Kidney (tissue), 13 donors: ENCODE measurements at regions not wholly inside any gene's neighbourhood (a gene's known extent, or its start where the extent isn't known, plus 50 kb on each side); places are given as distances from the start of the nearest gene placed in this dataset.

ENCODE experiments used
- DNase-seq, 5 donors: peaks; one replicate each; pipeline ENCODE4 v3.0.0-alpha.2; 2013 to 2020
- FAIRE-seq: peaks from 2 replicates; lab custom pipeline; 2012; peaks lifted over from hg19 to GRCh38; lab: Jason Lieb, UNC
- H3K27ac ChIP-seq, 2 donors: one replicate each; pipeline ENCODE4 v1.7.0; 2013; ENCODE audit warnings: low read depth in 2 of 2, low read length in 2 of 2, inconsistent platforms in 1 of 2
- H3K27me3 ChIP-seq: one replicate; pipeline ENCODE4 v1.7.1; 2013; ENCODE audit warnings: low read length, inconsistent platforms; ENCODE audit not compliant: control insufficient read depth, insufficient read depth
- H3K36me3 ChIP-seq, 3 donors: one replicate each; pipeline versions ENCODE4 v1.7.0 to v1.7.1; 2013; ENCODE audit warnings: low read length in 3 of 3, control low read depth in 1 of 3, inconsistent platforms in 1 of 3; ENCODE audit not compliant: insufficient read depth in 3 of 3, control insufficient read depth in 2 of 3
- H3K4me1 ChIP-seq, 3 donors: one replicate each; pipeline versions ENCODE4 v1.7.0 to v1.7.1; 2013; ENCODE audit warnings: low read length in 3 of 3, inconsistent platforms in 1 of 3, low read depth in 1 of 3; ENCODE audit not compliant: control insufficient read depth in 2 of 3, insufficient read depth in 2 of 3
- H3K4me3 ChIP-seq, 3 donors: one replicate each; pipeline versions ENCODE4 v1.7.0 to v1.8.1; 2013; ENCODE audit warnings: low read length in 3 of 3, control low read depth in 1 of 3, inconsistent platforms in 1 of 3
- H3K9ac ChIP-seq, 3 donors: one replicate each; pipeline versions ENCODE4 v1.7.0 to v1.7.1; 2013; ENCODE audit warnings: low read length in 3 of 3, control low read depth in 1 of 3, inconsistent platforms in 1 of 3
- H3K9me3 ChIP-seq, 3 donors: one replicate each; pipeline versions ENCODE4 v1.7.0 to v1.7.1; 2013; ENCODE audit warnings: low read length in 3 of 3, control low read depth in 1 of 3, inconsistent platforms in 1 of 3; ENCODE audit not compliant: control insufficient read depth in 2 of 3, insufficient read depth in 1 of 3
- intact Hi-C: fragments of 100-400 bp; cut with DNase I; formaldehyde crosslinking; loops from one replicate; pipeline ENCODE4 v1.11.1; 2022
- TF ChIP-seq, protein P1 (sequence below): IDR thresholded peaks from 3 replicates; pipeline ENCODE4 v1.5.1; 2012; ENCODE audit warnings: mild to moderate bottlenecking, moderate library complexity, borderline replicate concordance; ENCODE audit not compliant: insufficient read depth; ENCODE audit errors: extremely low read depth
- donor health status: control.
- donor health status: control.
- donor health status: control.
- donor health status: control.
- donor health status: control.
- donor health status: DM: yes; HTN: yes; CAD: no.
- donor health status: Normal renal cell carcinoma (clear cell type).

DNA sequence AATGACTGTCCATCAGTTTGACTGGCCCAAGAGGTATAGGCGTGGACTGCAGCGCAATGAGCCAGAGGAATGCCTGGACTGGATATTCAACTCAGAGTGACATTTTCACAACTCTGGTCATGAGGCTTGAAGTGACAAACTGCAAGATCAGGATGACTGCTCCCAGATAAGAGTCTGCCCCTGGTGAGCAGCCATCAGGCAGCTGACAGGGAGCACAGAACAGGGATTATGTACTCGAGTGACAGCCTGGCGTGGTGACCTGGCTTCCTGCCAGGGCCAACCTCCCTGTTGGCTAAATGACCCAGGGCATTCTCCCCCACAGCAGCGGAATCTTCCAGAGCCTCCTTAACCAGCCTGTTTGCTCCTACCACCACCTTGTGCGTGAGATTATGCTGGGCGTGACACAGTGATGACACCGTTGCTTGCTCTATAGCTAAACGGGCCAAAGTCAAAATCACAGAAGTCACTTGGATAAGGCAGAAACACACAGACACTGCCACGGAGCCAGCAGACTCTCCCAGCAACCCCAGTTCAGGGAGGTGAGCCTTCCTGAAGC, 209.1 kb upstream of the JARID2 start:
- Histone ChIP-seq H3K9me3 (no peaks in the 10 kb centered on the region), H3K27ac (no peak overlapping the region), H3K9ac (peak overlapping the region in 1 of 3 donors; percentile 26), H3K27me3 (no peaks in the 10 kb centered on the region), H3K4me3 (peak overlapping the region in 1 of 3 donors; percentile 35), H3K4me1 (no peaks in the 10 kb centered on the region), H3K36me3 (no peaks in the 10 kb centered on the region)
- intact Hi-C loops: no loop called here
- peak in 4 of 5 donors; percentile 88 to 93 (median 90) for DNase-seq
- no peak for FAIRE-seq
- TF ChIP-seq, protein P1, sequence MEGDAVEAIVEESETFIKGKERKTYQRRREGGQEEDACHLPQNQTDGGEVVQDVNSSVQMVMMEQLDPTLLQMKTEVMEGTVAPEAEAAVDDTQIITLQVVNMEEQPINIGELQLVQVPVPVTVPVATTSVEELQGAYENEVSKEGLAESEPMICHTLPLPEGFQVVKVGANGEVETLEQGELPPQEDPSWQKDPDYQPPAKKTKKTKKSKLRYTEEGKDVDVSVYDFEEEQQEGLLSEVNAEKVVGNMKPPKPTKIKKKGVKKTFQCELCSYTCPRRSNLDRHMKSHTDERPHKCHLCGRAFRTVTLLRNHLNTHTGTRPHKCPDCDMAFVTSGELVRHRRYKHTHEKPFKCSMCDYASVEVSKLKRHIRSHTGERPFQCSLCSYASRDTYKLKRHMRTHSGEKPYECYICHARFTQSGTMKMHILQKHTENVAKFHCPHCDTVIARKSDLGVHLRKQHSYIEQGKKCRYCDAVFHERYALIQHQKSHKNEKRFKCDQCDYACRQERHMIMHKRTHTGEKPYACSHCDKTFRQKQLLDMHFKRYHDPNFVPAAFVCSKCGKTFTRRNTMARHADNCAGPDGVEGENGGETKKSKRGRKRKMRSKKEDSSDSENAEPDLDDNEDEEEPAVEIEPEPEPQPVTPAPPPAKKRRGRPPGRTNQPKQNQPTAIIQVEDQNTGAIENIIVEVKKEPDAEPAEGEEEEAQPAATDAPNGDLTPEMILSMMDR: no peak

DNA sequence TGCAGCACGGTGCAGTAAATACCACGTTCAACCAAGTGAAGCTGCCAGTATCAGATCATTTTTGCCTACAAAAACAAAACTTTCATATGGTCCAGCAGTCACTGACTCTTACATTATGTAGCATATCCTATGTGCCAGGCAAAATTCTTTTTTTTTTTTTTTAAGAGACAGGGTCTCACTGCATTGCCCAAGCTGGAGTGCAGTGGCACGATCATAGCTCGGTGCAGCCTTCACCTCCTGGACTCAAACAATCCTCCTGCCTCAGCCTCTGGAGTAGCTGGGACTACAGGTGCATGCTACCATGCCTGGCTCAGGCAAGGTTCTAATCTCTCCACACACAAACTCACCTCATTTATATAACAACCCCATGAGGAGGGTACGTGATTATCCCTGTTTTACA, 208.6 kb upstream of the JARID2 start:
- Histone ChIP-seq H3K4me1 (no peaks in the 10 kb centered on the region), H3K27me3 (no peaks in the 10 kb centered on the region), H3K27ac (no peak overlapping the region), H3K9ac (peak overlapping the region in 1 of 3 donors; percentile 26), H3K4me3 (peak overlapping the region in 1 of 3 donors; percentile 35), H3K9me3 (no peaks in the 10 kb centered on the region), H3K36me3 (no peaks in the 10 kb centered on the region)
- intact Hi-C loops: no loop called here
- FAIRE-seq: no peak
- no peak for DNase-seq
- TF ChIP-seq, protein P1: no peak

DNA sequence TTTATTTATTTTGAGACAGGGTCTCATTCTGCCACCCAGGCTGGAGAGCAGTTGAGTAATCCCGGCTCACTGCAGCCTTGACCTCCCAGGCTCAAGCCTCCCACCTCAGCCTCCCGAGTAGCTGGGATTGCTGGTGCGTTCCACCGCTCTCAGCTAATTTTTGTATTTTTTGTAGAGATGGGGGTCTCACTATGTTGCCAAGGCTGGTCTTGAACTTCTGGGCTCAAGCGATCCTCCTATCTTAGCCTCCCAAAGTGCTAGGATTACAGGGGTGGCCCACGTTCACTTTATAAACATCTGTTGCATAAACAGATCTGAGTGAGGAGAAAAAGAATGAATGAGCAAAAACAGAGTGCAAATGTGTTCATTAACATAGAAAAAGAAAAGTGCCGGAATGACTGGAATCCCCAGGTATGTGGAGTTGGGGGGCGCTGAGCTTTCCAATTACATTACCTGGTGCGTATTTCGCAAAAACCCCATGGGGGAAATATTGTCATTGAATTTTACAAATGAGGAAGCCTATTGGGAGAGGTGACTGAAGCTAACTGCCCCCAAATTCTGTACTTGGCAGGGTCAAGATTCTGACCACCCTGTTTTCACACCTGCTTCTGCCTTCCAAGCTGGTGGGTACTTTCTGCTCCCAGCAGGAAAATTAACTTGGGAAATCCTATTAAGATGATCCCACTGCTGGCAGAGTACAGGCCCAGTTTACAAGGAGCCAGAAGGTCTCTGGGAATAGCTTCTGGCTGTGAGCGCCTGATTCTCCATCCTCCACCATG, 207.7 kb upstream of the JARID2 start:
- Histone ChIP-seq H3K9me3 (no peaks in the 10 kb centered on the region), H3K36me3 (no peaks in the 10 kb centered on the region), H3K4me1 (no peaks in the 10 kb centered on the region), H3K9ac (no peak overlapping the region), H3K27ac (no peak overlapping the region), H3K4me3 (no peak overlapping the region), H3K27me3 (no peaks in the 10 kb centered on the region)
- DNase-seq (no peak), FAIRE-seq (no peak)
- TF ChIP-seq, protein P1: no peak
- intact Hi-C loops: no loop called here
